HEK293T (cell line): ENCODE measurements at regions not wholly inside any gene's neighbourhood (a gene's known extent, or its start where the extent isn't known, plus 50 kb on each side); places are given as distances from the start of the nearest gene placed in this dataset.

Source experiments
- BHLHE40 ChIP-seq: fragments of 450-650 bp; IDR thresholded peaks from 2 replicates; pipeline ENCODE4 v1.6.1; 2016; ENCODE audit warnings: mild to moderate bottlenecking, moderate library complexity, borderline replicate concordance
- ELF4 ChIP-seq: fragments of 450-650 bp; IDR thresholded peaks from 2 replicates; pipeline ENCODE4 v1.6.1; 2017; ENCODE audit warnings: antibody characterized with exemption
- L3MBTL2 ChIP-seq: fragments of 450-650 bp; conservative IDR thresholded peaks from 2 replicates; pipeline ENCODE4 v1.6.1; 2016; ENCODE audit warnings: mild to moderate bottlenecking
- TF ChIP-seq, protein P1 (sequence below): fragments of 450-650 bp; IDR thresholded peaks from 2 replicates; pipeline ENCODE4 v1.6.1; 2016

DNA sequence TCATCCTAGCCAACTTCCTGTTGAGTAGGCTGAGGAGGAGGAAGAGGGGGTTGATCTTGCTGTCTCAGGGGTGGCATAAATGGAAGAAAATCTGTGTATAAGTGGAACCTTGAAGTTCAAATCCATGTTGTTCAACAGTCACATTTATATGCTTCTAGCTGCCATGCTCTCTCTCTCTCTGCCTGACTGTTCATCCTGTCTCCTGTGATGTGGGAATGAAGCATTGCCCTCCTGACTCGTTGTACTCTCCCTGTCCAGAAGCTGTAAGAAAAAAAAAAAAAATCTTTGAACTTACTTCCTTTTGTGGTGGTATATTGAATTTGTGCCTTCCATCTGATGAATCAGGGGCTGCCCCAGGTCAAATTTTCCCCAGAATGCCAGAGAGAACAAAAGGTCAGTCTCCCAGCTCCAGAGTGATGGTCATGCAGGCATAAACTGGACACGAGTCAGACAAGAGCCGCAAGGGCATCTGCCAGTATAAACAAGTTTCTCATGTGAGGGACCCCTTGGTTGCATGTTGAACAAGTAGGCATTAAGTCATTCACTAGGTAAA, 257.0 kb downstream of the IDS start:
- TF ChIP-seq BHLHE40: no peak
- TF ChIP-seq, protein P1, sequence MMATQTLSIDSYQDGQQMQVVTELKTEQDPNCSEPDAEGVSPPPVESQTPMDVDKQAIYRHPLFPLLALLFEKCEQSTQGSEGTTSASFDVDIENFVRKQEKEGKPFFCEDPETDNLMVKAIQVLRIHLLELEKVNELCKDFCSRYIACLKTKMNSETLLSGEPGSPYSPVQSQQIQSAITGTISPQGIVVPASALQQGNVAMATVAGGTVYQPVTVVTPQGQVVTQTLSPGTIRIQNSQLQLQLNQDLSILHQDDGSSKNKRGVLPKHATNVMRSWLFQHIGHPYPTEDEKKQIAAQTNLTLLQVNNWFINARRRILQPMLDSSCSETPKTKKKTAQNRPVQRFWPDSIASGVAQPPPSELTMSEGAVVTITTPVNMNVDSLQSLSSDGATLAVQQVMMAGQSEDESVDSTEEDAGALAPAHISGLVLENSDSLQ: no peak
- no peak for TF ChIP-seq ELF4
- TF ChIP-seq L3MBTL2: no peak
